Caki2 (cell line): ENCODE measurements at regions not wholly inside any gene's neighbourhood (a gene's known extent, or its start where the extent isn't known, plus 50 kb on each side); places are given as distances from the start of the nearest gene placed in this dataset.
"Not testable (repeated sequence)": the region's sequence is repeated elsewhere in the genome, so short reads cannot be mapped to it uniquely, and the experiment has no call there.

Source experiments
- DNase-seq: peaks from one replicate; pipeline ENCODE4 v3.0.0-alpha.2; 2015; ENCODE audit warnings: low read depth
- in situ Hi-C: cut with HindIII; loops from 2 replicates; pipeline ENCODE4 v1.10.0; 2016; ENCODE audit warnings: low sequenced_read_pairs, low pct_unique_long_range_greater_than_20kb, mixed read lengths

DNA sequence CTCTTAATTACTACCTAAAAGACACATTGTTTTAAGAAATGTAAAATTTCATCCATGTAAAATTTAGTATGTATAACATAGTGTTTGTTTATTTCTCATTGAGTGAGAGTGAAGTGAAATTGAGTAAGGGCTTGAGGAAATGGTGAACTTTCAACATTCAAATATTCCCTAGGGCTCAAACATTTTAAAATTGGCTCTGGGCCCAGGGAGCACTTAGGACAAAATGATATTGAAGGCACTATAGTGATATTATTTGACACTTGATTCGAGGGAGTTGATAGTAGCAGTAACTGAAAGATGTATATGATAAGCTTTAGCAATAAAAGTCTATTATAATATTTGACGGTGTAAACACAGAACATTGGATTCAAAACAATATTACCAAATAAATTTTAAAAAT lies 1244.0 kb upstream of the TENM3 start:
- no peak for DNase-seq
- in situ Hi-C loops = no loop called here

DNA sequence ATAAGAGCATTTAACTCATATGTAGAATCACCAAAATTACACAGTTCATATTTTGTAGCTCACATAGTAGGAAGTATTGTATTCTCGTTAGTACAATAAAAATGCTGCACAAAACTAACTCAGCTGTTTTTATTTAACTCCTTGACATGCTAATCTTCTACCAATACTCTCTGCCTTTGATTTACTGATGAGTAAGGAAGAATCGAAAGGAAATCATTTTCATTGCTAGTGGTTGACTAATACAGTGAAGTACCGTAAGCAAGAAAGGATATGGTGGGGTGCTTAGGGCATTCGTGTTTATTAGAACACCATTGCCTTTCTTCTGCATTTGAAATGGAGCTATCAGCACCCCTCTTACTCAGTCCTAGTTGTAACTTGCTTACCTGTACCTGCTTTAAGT lies 1239.1 kb upstream of the TENM3 start:
- in situ Hi-C loops = no loop called here
- no peak for DNase-seq

DNA sequence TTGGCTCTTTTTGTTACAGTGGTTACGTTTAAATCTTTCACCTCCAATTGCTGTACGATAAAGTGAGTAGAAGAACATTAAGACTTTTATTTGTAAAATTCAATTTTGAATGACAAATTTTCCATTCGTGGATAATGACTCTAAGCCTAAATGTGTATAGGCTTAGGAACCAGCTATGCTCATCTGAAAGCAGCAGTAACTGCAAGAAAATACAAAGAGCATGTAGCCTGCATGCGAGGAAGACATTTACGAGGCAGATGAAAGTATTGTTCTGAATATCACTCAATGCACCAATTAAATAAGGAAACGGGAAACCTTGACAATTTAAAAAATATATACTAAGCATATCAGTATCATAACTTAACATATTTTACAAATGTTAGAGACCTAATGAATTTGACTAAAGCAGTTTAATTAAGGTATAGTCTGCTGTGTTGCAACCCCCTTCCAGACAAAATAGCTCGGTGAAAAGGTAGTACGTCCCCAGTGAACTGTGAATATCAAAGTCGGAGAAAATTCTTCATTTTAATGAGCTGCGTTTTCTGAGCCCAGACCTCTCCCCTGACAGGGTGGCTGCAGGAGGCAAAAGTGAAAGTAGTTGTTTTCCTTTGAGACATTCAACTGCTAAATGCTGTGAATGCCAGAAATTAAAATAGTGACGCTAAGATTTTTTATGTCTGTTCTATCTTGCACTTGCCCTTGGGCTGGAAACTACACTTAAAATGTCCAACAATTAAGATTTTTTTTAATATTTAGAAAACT lies 1236.5 kb upstream of the TENM3 start:
- in situ Hi-C loops = no loop called here
- no peak for DNase-seq

DNA sequence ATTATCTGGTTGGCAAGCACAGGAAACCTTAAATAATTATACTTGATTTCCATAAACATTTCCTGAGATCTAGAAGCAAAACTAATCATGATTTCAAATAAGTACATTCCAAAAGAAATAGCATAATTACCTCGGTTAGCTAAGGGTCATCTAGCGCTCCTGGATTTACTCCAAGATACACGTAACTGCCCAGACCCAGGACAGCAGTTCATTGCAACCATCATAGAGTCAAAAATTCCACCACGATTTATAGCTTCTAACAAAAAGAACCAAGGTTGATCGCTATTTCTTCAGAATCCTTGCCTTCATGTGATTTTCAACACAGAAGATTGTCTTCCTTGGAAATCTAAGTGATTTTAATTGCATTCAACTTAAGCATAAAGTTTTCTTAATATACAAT lies 1235.5 kb upstream of the TENM3 start:
- in situ Hi-C loops = no loop called here
- peak; percentile 62 for DNase-seq

DNA sequence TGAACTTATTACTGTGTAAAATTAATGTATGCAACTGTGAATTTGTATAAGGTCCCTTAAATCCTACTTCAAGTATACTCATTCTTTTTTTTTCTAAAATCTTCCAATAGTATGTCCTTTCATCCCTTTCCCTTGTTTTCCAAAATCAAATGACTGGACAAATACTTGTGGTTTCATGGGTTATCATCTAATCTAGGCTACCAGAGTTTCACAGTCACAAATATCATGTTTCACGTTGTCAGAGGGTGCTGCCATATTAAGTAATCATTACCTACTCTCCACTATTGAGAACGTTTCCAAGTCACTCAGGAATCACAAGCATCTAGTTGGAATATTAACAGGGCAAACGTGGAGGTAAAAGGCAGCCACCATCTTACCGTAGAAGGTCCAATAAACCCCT lies 1235.0 kb upstream of the TENM3 start:
- in situ Hi-C loops = no loop called here
- peak; percentile 89 for DNase-seq

DNA sequence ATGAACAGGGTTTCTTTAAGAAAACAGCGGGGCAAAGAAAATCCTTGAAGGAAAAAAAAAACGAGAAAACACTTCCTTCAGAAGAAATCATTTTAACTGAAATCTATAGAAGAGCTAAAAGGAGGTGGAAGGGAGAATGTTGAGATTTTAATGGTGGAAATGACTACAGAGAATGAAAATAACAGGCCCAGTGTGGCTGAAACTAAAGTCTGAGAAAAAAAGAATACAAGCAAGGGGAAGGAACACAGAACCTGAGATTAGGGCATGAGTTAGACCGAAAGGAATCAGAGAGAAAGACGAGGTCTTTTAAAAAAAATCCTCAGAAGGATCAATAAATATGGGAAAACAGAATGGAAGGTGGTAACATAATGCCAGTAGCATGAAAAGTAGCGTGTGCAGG lies 1230.0 kb upstream of the TENM3 start:
- DNase-seq = no peak
- in situ Hi-C loops = no loop called here

DNA sequence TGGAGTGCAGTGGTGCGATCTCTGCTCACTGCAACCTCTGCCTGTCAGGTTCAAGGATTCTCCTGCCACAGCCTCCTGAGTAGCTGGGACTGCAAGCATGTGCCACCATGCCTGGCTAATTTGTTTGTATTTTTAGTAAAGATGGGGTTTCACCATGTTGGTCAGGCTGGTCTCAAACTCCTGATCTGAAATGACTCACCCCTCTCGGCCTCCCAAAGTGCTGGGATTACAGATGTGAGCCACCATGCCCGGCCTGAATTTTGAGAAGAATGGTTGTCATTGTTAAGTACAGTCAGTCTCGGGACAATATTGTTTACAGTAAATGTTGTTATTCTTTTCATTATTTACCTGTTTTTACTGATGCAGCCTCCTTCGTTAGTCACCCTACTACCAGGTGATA lies 1226.2 kb upstream of the TENM3 start:
- in situ Hi-C loops = no loop called here
- no peak for DNase-seq

DNA sequence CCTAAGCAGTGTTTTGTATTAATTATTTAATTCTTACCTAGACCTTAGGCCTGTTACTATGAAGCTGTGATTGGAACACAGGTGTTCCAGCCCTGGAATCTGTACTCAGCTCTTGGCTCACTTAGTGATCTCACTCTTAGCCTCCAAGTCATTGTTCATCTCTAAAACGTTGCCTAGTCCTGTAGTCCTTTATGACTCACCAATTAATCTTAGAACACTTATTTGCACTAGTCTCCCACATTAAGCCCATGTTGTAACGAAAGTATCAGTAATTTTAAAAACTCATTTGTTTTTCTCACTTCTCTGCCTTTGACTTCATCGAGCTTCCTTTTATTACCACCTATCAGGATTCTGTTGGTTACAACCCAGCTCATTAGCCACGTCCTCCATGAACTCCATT lies 1224.7 kb upstream of the TENM3 start:
- in situ Hi-C loops = no loop called here
- no peak for DNase-seq

DNA sequence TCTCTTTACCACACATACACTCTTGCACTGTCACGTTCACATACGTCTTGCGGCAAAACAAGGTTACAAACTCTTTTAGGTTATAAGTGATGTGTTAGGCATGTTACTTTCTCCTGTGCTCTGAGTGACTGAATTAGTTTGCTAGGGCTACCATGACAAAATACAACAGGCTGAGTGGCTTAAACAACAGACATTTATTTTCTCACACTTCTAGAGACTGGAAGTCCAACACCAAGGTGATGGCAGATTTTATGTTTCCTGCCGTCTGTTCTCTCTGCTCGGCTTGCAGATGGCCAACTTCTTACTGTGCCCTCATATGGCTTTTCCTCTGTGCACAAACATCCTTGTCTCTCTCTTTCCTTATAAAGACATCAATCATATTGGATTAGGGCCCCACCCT lies 1224.3 kb upstream of the TENM3 start:
- DNase-seq = no peak
- in situ Hi-C loops = no loop called here

DNA sequence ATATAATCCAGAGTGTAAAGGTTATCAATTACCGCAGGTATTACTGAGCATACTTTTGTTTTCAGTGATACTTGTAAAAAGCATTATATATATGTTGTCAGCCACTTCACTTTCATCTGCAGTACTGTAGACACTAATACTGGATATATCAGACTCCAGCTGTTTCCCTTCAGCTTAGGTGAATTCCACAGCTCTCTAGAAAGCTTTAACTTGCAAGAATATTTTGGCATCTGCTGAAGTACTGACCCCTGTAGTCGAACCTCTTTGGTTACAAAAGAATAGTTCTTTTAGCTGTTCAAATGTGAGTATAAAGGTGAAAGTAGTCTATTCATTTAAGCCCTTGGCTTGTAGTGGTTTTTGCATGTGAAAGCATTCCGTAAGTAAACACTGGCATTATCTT lies 1222.7 kb upstream of the TENM3 start:
- no peak for DNase-seq
- in situ Hi-C loops = no loop called here

DNA sequence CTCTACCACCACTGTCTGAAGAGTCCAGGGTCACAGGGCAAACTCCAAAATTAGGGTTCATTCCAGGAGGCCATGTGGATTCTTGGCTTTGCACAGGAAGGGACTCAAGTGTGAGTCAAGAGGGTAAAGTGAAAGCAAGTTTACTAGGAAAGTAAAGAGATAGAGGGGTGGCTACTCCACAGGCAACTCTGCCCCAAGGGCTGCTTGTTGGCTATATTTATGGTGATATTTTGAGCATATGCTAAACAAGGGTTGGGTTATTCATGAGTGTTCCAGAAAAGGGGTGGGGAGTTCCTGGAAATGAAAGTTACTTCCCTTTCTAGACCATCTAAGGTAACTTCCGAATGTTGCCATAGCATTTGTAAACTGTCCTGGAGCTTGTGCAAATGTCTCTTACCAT lies 1222.0 kb upstream of the TENM3 start:
- in situ Hi-C loops = no loop called here
- DNase-seq = no peak

DNA sequence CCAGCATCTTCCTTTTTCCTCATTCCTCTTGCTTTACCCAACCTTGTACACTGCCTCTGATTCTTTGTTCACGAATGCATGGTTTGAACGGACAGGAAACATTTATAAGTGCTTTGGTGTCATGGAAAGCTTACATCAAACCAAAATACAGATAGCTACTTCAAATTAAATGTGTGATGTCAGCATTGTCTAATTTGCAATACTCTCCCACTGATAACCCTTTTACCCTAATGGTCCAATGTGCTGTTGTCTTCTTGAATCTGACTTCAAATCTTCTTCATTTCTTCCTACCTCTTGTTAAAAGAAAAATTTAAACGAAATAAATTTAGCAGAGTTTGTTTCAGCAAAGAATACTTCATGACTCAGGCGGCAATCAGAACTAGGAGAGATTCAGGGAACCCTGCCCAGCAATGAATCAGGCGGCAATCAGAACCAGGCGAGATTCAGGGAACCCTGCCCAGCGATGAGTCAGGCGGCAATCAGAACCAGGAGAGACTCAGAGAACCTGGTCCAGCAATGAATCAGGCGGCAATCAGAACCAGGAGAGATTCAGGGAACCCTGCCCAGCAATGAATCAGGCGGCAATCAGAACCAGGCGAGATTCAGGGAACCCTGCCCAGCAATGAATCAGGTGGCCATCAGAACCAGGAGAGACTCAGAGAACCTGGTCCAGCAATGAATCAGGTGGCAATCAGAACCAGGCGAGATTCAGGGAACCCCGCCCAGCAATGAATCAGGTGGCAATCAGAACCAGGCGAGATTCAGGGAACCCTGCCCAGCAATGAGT lies 1212.9 kb upstream of the TENM3 start:
- in situ Hi-C loops, DNase-seq: not testable (repeated sequence)

DNA sequence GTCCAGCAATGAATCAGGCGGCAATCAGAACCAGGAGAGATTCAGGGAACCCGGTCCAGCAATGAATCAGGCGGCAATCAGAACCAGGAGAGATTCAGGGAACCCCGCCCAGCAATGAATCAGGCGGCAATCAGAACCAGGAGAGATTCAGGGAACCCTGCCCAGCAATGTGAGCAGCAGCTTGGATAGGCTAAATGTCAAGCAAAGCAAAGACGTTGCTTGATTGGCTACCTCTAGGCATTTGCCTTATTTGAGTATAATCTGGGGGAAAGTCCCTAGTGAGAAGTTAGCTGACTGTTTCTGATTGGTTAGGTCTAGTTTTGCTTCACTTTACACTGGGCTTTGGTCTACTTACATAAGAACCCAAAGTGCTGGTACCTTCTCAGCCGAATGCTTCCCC lies 1212.2 kb upstream of the TENM3 start:
- no peak for DNase-seq
- in situ Hi-C loops = no loop called here

DNA sequence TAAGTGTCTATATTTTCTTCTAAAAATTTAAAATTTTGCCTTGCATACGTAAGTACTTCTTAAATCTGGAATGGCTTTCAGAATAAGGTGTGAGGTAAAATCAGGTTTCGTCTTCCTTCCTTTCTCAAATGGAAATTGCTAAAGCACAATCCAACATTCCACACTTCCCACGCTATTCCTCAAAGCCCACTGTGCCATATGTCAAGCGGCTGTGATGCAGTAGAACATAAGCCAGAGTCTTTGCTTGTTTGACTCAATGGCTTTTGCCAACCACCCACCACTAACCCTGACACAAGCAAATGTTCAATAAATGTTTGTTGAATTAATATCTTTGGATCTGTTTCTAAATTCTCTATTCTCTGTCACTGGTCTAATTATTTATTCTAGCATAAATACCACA lies 1199.7 kb upstream of the TENM3 start:
- in situ Hi-C loops = no loop called here
- DNase-seq = no peak

DNA sequence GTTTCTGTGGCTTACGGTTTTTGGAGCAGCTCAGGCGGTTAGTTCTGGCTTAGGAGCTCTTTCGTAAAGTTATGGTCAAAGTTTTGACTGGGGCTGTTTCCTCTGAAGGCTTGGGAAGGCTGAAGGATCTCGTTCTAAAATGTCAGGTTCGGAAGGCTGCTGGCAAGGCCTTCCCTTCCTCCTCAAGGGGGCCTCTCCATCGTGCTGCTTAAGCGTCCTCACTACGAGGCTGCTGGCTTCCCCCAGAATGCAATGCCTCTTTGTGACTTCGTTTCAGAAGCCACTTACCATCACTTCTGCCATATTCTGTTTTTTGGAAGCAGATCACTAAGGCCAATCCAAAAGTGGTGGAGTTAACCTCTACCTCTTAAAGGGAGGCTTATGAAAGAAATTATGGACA lies 1196.4 kb upstream of the TENM3 start:
- no peak for DNase-seq
- in situ Hi-C loops = no loop called here

DNA sequence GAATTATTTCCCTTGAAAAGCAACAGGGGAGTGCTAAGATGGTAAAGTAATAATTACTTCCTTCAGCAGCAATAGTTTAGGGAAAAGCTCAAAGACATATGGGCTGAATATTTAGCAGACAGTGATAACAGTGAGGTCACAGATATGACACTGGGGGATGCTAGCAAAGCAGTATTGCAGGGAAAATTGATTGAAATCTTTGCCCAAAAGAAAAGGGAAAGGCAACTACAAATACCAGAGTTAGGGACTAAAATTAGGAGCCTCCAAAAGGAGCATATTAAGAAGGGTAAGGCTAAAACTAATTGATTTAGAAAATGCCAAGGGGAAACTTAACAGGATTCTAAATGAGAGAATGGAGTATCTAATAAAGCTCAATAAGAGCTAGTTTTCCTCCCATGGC lies 1191.3 kb upstream of the TENM3 start:
- no peak for DNase-seq
- in situ Hi-C loops = no loop called here

DNA sequence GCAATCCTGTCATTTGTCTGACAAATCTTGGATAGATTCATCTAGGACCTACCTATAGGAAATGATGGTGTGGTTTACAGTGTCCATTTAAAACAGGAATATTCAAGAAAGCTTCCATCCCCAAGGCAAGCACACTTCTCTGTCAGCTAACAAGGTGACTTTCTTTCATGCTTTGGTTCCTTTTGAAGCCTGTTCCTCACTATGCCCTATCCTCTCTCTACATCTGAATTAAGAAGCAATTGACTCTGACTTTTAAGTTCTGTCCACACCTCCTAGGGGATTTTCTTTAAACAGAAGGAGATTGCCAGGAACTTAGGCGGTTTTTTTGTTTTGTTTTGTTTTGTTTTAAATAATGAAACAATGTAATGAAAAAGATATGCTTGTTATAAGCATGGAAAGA lies 1181.4 kb upstream of the TENM3 start:
- in situ Hi-C loops = no loop called here
- no peak for DNase-seq

DNA sequence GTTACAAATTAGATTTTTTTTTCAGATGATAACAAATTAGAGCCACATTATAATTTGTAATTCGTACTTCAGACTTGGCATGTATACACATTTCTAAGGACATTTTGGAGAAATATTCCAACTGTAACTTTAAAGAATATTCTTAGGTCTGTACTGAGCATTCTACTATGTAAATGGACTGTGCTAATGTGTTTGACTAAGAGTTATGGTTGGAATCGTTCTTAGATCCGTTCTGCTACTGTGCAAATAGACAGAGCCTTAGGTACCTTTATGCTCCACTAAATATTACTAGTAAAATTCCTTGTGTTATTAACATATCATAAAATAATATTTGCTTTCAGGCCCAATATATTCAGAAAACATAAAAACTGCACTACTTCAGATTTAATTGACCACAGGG lies 1180.0 kb upstream of the TENM3 start:
- no peak for DNase-seq
- in situ Hi-C loops = no loop called here

DNA sequence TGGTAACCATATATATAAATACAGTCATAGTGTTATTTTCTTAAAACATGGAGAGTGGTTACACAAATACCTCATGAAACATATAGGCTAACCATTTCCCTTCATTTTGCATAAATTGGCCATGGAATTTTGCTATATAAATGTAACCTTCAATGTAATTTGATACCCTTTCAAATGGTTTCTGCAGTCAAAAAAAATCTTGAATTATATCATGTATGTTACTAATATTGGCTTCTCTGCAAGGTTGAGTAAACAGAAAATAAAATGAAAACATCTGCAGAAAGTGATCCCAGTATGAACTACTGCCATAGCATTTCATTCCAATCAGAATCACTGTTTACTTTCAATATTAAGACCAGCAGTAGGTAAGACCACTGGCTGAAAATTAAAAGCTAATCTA lies 1165.9 kb upstream of the TENM3 start:
- in situ Hi-C loops = no loop called here
- DNase-seq = no peak

DNA sequence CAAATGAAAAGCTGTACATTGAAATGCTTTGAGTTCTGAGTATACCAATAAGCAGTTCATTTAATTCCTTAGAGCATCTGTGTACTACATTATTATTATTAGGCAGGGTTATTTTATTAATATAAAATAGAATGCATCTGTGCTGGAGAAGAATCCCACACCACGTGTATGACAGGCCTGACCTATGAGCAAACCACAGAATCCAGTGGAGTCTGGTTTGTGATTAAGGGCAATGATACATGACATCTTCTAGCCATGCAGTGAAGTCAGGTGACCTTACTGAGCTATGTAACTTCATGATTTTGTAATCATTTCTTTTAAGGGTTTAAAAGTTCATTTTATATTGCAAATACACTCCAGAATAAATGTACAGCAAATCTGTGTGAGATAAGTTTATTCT lies 1165.0 kb upstream of the TENM3 start:
- DNase-seq = no peak
- in situ Hi-C loops = no loop called here
